GM23338 (cell line): ENCODE measurements at regions not wholly inside any gene's neighbourhood (a gene's known extent, or its start where the extent isn't known, plus 50 kb on each side); places are given as distances from the start of the nearest gene placed in this dataset.
A peak's percentile ranks its signal among the peaks of the same experiment; 100 is the strongest.

ENCODE experiments used
- ATAC-seq: fragments of 200-7000 bp; cut with Tn5 transposase; 3 replicates; pipeline ENCODE4 v1.9.1; 2020
- DNase-seq: peaks from one replicate; pipeline ENCODE4 v3.0.0-alpha.2; 2015; ENCODE audit warnings: low spot score
- H2AFZ ChIP-seq: fragments of 200-600 bp; sonication (generic); 2 replicates; pipeline ENCODE4 v1.8.0; 2016; ENCODE audit warnings: antibody characterized with exemption, mild to moderate bottlenecking, moderate library complexity
- H3F3A ChIP-seq: fragments of 200-600 bp; sonication (generic); replicated peaks from 2 replicates; pipeline ENCODE4 v1.8.0; 2017; ENCODE audit warnings: antibody characterized with exemption, mixed run types, low read depth
- H3K27ac ChIP-seq: fragments of 200-600 bp; sonication (generic); 2 replicates; pipeline ENCODE4 v1.6.1; 2016; ENCODE audit warnings: low read depth
- H3K27me3 ChIP-seq: fragments of 200-600 bp; sonication (generic); 2 replicates; pipeline ENCODE4 v1.8.0; 2016; ENCODE audit warnings: mild to moderate bottlenecking, mixed run types, moderate library complexity; ENCODE audit not compliant: insufficient read depth
- H3K36me3 ChIP-seq: fragments of 200-600 bp; sonication (generic); 2 replicates; pipeline ENCODE4 v1.8.0; 2016; ENCODE audit warnings: mild to moderate bottlenecking; ENCODE audit not compliant: insufficient read depth
- H3K4me1 ChIP-seq: fragments of 200-600 bp; sonication (generic); 2 replicates; pipeline ENCODE4 v1.8.0; 2016; ENCODE audit warnings: mild to moderate bottlenecking, moderate library complexity; ENCODE audit not compliant: insufficient read depth
- H3K4me2 ChIP-seq: fragments of 200-600 bp; sonication (generic); 2 replicates; pipeline ENCODE4 v1.7.1; 2017; ENCODE audit warnings: mixed run types
- H3K4me3 ChIP-seq: fragments of 200-600 bp; sonication (generic); 2 replicates; pipeline ENCODE4 v1.6.1; 2016; ENCODE audit warnings: mixed run types
- H3K79me2 ChIP-seq: fragments of 200-600 bp; sonication (generic); replicated peaks from 2 replicates; pipeline ENCODE4 v1.8.0; 2017; ENCODE audit warnings: mild to moderate bottlenecking; ENCODE audit not compliant: insufficient read depth
- H3K9me2 ChIP-seq: fragments of 200-600 bp; sonication (generic); 2 replicates; pipeline ENCODE4 v1.8.0; 2017; ENCODE audit not compliant: insufficient read depth
- H4K20me1 ChIP-seq: fragments of 200-600 bp; sonication (generic); replicated peaks from 2 replicates; pipeline ENCODE4 v1.8.0; 2017; ENCODE audit warnings: mild to moderate bottlenecking; ENCODE audit not compliant: insufficient read depth
- H3K27ac Mint-ChIP-seq: 2 replicates; pipeline ENCODE4 v1.8.0; 2020; ENCODE audit warnings: inconsistent platforms, mild to moderate bottlenecking, moderate library complexity, mixed read lengths
- H3K27me3 Mint-ChIP-seq: 3 replicates; pipeline ENCODE4 v1.8.0; 2022; ENCODE audit warnings: low read depth, mild to moderate bottlenecking, moderate library complexity, mixed read lengths, inconsistent platforms; ENCODE audit not compliant: insufficient read depth, poor library complexity
- H3K36me3 Mint-ChIP-seq: 3 replicates; pipeline ENCODE4 v1.8.0; 2021; ENCODE audit warnings: low read depth, mild to moderate bottlenecking, inconsistent platforms, moderate library complexity, mixed read lengths
- H3K4me1 Mint-ChIP-seq: 3 replicates; pipeline ENCODE4 v1.8.0; 2020; ENCODE audit warnings: mild to moderate bottlenecking, inconsistent platforms, mixed read lengths
- H3K4me3 Mint-ChIP-seq: 3 replicates; pipeline ENCODE4 v1.8.0; 2021; ENCODE audit warnings: moderate library complexity, mild to moderate bottlenecking, inconsistent platforms, mixed read lengths
- H3K9me3 Mint-ChIP-seq: 3 replicates; pipeline ENCODE4 v1.8.0; 2020; ENCODE audit warnings: moderate library complexity, mild to moderate bottlenecking, inconsistent platforms, mixed read lengths
- EZH2 ChIP-seq: fragments of 200-600 bp; sonication (generic); IDR thresholded peaks from one replicate; pipeline ENCODE4 v1.8.0; 2017; ENCODE audit warnings: antibody characterized with exemption, mild to moderate bottlenecking, low read depth; ENCODE audit not compliant: unreplicated experiment
- EZH2phosphoT487 ChIP-seq: fragments of 200-600 bp; sonication (generic); IDR thresholded peaks from one replicate; pipeline ENCODE4 v1.8.1; 2018; ENCODE audit warnings: antibody characterized with exemption; ENCODE audit not compliant: unreplicated experiment
- JUNB ChIP-seq: IDR thresholded peaks from one replicate; pipeline ENCODE4 v1.6.1; 2016; ENCODE audit warnings: antibody characterized with exemption; ENCODE audit not compliant: unreplicated experiment
- NANOG ChIP-seq: IDR thresholded peaks from 2 replicates; pipeline ENCODE4 v1.6.1; 2016; ENCODE audit warnings: antibody characterized with exemption, borderline replicate concordance
- POLR2AphosphoS5 ChIP-seq: IDR thresholded peaks from 2 replicates; pipeline ENCODE4 v1.6.1; 2016; ENCODE audit warnings: antibody characterized with exemption, low read depth
- STAT1 ChIP-seq: IDR thresholded peaks from one replicate; pipeline ENCODE4 v1.6.1; 2016; ENCODE audit warnings: antibody characterized with exemption; ENCODE audit not compliant: unreplicated experiment
- ZNF114 ChIP-seq: fragments of 250-450 bp; sonication (Bioruptor Pico); IDR thresholded peaks from 2 replicates; pipeline ENCODE4 v1.5.0; 2020; ENCODE audit warnings: mild to moderate bottlenecking, moderate library complexity
- ZNF331 ChIP-seq: fragments of 250-450 bp; sonication (Bioruptor Pico); IDR thresholded peaks from 2 replicates; pipeline ENCODE4 v1.5.0; 2020; ENCODE audit warnings: low read depth, mild to moderate bottlenecking, moderate library complexity
- TF ChIP-seq, protein P1 (sequence below), 2 experiments: fragments of 200-600 bp in 1 of 2; sonication (generic) in 1 of 2; conservative IDR thresholded peaks; 2 replicates each; pipeline versions ENCODE4 v1.5.1 to v1.6.1; 2016 to 2017; ENCODE audit warnings: antibody characterized with exemption in 2 of 2, low read depth in 2 of 2, mild to moderate bottlenecking in 2 of 2, moderate library complexity in 1 of 2
- TF ChIP-seq, protein P2 (sequence below): IDR thresholded peaks from one replicate; pipeline ENCODE4 v1.6.1; 2018; ENCODE audit warnings: antibody characterized with exemption; ENCODE audit not compliant: unreplicated experiment
- TF ChIP-seq, protein P3 (sequence below): IDR thresholded peaks from 2 replicates; pipeline ENCODE4 v1.6.1; 2016; ENCODE audit warnings: antibody characterized with exemption

DNA sequence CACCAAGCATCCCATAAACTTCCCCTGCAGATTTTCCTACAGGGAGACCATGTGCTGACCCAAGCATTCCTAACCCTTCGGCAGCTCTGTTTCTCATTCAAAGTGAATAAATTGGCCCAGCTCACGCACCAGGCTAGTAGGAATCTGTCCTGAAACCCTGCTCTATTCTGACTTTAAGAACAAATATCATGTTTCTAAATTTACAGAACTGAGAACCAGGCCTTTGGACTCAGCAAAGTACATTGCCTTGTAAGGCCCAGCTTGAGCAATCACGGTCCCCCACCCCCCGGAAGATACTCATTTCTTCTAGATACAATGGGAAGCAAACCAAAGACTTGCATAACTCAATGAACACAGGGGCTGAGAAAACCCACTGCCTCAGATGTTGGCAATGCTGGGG lies 160.1 kb upstream of the NFIA start:
- no peaks in the 10 kb centered on the region for H3K79me2 ChIP-seq
- no peaks in the 10 kb centered on the region for H3K27me3 ChIP-seq
- H3K27ac ChIP-seq, result no peak overlapping the region
- DNase-seq (no peak), ATAC-seq (no peak)
- Mint-ChIP-seq H3K36me3 (no peaks in the 10 kb centered on the region), H3K4me1 (peaks cover 17% of the 10 kb centered on the region), H3K27ac (no peak overlapping the region), H3K4me3 (no peak overlapping the region), H3K9me3 (no peaks in the 10 kb centered on the region), H3K27me3 (no peaks in the 10 kb centered on the region)
- H3F3A ChIP-seq, result no peaks in the 10 kb centered on the region
- no peak overlapping the region for H3K4me3 ChIP-seq
- H3K4me2 ChIP-seq, result no peak overlapping the region
- H3K36me3 ChIP-seq, result no peaks in the 10 kb centered on the region
- no peaks in the 10 kb centered on the region; the same call in 1 of the 2 replicates for H3K4me1 ChIP-seq
- H2AFZ ChIP-seq, result peak overlapping the region; percentile 81
- no peaks in the 10 kb centered on the region for H3K9me2 ChIP-seq
- no peaks in the 10 kb centered on the region for H4K20me1 ChIP-seq
- TF ChIP-seq JUNB (no peak), ZNF331 (CRISPR knock-in tag) (no peak), NANOG (no peak), POLR2AphosphoS5 (no peak), ZNF114 (CRISPR knock-in tag) (no peak), EZH2 (no peak), EZH2phosphoT487 (no peak)
- TF ChIP-seq, protein P1, sequence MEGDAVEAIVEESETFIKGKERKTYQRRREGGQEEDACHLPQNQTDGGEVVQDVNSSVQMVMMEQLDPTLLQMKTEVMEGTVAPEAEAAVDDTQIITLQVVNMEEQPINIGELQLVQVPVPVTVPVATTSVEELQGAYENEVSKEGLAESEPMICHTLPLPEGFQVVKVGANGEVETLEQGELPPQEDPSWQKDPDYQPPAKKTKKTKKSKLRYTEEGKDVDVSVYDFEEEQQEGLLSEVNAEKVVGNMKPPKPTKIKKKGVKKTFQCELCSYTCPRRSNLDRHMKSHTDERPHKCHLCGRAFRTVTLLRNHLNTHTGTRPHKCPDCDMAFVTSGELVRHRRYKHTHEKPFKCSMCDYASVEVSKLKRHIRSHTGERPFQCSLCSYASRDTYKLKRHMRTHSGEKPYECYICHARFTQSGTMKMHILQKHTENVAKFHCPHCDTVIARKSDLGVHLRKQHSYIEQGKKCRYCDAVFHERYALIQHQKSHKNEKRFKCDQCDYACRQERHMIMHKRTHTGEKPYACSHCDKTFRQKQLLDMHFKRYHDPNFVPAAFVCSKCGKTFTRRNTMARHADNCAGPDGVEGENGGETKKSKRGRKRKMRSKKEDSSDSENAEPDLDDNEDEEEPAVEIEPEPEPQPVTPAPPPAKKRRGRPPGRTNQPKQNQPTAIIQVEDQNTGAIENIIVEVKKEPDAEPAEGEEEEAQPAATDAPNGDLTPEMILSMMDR (conservative IDR thresholded peaks at IDR 0.05; ENCODE audit: low read depth in 2 of 2), result no peak
- TF ChIP-seq, protein P2, sequence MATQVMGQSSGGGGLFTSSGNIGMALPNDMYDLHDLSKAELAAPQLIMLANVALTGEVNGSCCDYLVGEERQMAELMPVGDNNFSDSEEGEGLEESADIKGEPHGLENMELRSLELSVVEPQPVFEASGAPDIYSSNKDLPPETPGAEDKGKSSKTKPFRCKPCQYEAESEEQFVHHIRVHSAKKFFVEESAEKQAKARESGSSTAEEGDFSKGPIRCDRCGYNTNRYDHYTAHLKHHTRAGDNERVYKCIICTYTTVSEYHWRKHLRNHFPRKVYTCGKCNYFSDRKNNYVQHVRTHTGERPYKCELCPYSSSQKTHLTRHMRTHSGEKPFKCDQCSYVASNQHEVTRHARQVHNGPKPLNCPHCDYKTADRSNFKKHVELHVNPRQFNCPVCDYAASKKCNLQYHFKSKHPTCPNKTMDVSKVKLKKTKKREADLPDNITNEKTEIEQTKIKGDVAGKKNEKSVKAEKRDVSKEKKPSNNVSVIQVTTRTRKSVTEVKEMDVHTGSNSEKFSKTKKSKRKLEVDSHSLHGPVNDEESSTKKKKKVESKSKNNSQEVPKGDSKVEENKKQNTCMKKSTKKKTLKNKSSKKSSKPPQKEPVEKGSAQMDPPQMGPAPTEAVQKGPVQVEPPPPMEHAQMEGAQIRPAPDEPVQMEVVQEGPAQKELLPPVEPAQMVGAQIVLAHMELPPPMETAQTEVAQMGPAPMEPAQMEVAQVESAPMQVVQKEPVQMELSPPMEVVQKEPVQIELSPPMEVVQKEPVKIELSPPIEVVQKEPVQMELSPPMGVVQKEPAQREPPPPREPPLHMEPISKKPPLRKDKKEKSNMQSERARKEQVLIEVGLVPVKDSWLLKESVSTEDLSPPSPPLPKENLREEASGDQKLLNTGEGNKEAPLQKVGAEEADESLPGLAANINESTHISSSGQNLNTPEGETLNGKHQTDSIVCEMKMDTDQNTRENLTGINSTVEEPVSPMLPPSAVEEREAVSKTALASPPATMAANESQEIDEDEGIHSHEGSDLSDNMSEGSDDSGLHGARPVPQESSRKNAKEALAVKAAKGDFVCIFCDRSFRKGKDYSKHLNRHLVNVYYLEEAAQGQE, result no peak
- TF ChIP-seq, protein P3, sequence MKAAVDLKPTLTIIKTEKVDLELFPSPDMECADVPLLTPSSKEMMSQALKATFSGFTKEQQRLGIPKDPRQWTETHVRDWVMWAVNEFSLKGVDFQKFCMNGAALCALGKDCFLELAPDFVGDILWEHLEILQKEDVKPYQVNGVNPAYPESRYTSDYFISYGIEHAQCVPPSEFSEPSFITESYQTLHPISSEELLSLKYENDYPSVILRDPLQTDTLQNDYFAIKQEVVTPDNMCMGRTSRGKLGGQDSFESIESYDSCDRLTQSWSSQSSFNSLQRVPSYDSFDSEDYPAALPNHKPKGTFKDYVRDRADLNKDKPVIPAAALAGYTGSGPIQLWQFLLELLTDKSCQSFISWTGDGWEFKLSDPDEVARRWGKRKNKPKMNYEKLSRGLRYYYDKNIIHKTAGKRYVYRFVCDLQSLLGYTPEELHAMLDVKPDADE, result no peak

DNA sequence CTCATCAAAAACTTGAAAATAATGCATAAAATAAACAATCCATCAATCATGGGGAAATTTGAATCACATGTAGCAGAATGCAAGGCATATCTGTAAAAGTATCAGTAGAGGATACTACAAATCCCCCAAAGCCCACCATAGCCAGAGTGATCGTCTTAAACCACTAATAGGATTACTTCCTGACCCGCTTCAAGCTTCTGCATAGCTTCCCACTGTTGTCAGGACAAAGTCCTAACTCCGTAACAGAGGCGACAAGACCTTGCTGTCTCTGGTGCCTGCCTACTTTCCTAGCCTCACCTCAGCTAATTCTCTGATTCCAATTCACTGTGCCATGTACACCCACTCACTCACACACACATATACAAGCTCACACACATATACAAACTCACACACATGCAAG lies 161.2 kb upstream of the NFIA start:
- H3K27ac Mint-ChIP-seq, result no peak overlapping the region
- ATAC-seq, result no peak
- TF ChIP-seq, protein P3, result no peak
- TF ChIP-seq STAT1 (no peak), ZNF114 (CRISPR knock-in tag) (no peak), NANOG (no peak), ZNF331 (CRISPR knock-in tag) (no peak), POLR2AphosphoS5 (no peak)
- TF ChIP-seq, protein P1 (conservative IDR thresholded peaks at IDR 0.05; ENCODE audit: low read depth in 2 of 2), result no peak

More for the DNA sequence above, 161.2 kb upstream of the NFIA start:
- Histone ChIP-seq H3K79me2 (no peaks in the 10 kb centered on the region), H3F3A (no peaks in the 10 kb centered on the region), H3K27ac (no peak overlapping the region), H3K4me3 (no peak overlapping the region), H3K4me2 (no peak overlapping the region), H2AFZ (no peak overlapping the region), H3K9me2 (no peaks in the 10 kb centered on the region), H3K4me1 (no peaks in the 10 kb centered on the region; the same call in 1 of the 2 replicates), H3K36me3 (no peaks in the 10 kb centered on the region), H3K27me3 (no peaks in the 10 kb centered on the region), H4K20me1 (no peaks in the 10 kb centered on the region)
- H3K27me3 Mint-ChIP-seq, result no peaks in the 10 kb centered on the region
- peaks cover 17% of the 10 kb centered on the region for H3K4me1 Mint-ChIP-seq
- DNase-seq, result no peak
- no peaks in the 10 kb centered on the region for H3K36me3 Mint-ChIP-seq
- H3K9me3 Mint-ChIP-seq, result no peaks in the 10 kb centered on the region
- H3K4me3 Mint-ChIP-seq, result no peak overlapping the region
